ENCODE measurements at regions not wholly inside any gene's neighbourhood (a gene's known extent, or its start where the extent isn't known, plus 50 kb on each side); places are given as distances from the start of the nearest gene placed in this dataset.

- Histone ChIP-seq H3K9me3 (no peaks in the 10 kb centered on the region), H3K4me3 (no peak overlapping the region), H3K36me3 (ENCODE audit: low read depth) (no peaks in the 10 kb centered on the region), H3K4me1 (ENCODE audit: low read depth) (no peaks in the 10 kb centered on the region)
- ATAC-seq (no peak), DNase-seq (no peak)
- intact Hi-C loops (cut with DNase I, micrococcal nuclease), result no loop called here
- TF ChIP-seq CTCF (IDR thresholded peaks at IDR 0.05), result no peak
Measured at GRCh38 chr2:57897920-57898319, 148.7 kb upstream of the VRK2 start.

- no peak for TF ChIP-seq CTCF (IDR thresholded peaks at IDR 0.05)
- no peak for ATAC-seq
- DNase-seq, result no peak
- no peak overlapping the region for H3K4me3 ChIP-seq
- no peaks in the 10 kb centered on the region for H3K9me3 ChIP-seq
- H3K4me1 ChIP-seq (ENCODE audit: low read depth), result no peaks in the 10 kb centered on the region
- H3K36me3 ChIP-seq (ENCODE audit: low read depth), result no peaks in the 10 kb centered on the region
- intact Hi-C loops (cut with DNase I, micrococcal nuclease), result no loop called here
Measured at GRCh38 chr2:57899898-57900297, 146.7 kb upstream of the VRK2 start.

- H3K9me3 ChIP-seq, result no peaks in the 10 kb centered on the region
- H3K4me3 ChIP-seq, result no peak overlapping the region
- H3K4me1 ChIP-seq (ENCODE audit: low read depth), result no peaks in the 10 kb centered on the region
- ATAC-seq, result no peak
- no peak for DNase-seq
- no peak for TF ChIP-seq CTCF (IDR thresholded peaks at IDR 0.05)
- intact Hi-C loops (cut with DNase I, micrococcal nuclease), result no loop called here
- H3K36me3 ChIP-seq (ENCODE audit: low read depth), result no peaks in the 10 kb centered on the region
Measured at GRCh38 chr2:57902578-57902977, 144.0 kb upstream of the VRK2 start.

- H3K4me1 ChIP-seq (ENCODE audit: low read depth), result no peaks in the 10 kb centered on the region
- no peak for DNase-seq
- TF ChIP-seq CTCF (IDR thresholded peaks at IDR 0.05), result peak; percentile 36
- H3K9me3 ChIP-seq, result no peaks in the 10 kb centered on the region
- intact Hi-C loops (cut with DNase I, micrococcal nuclease), result no loop called here
- H3K36me3 ChIP-seq (ENCODE audit: low read depth), result no peaks in the 10 kb centered on the region
- H3K4me3 ChIP-seq, result no peak overlapping the region
- peak; percentile 81 for ATAC-seq
Measured at GRCh38 chr2:57906152-57906732, 140.4 kb upstream of the VRK2 start.

GRCh38 chr2:57907411-57907810, 139.2 kb upstream of the VRK2 start:
- intact Hi-C loops (cut with DNase I, micrococcal nuclease), result no loop called here
- no peaks in the 10 kb centered on the region for H3K4me1 ChIP-seq (ENCODE audit: low read depth)
- H3K9me3 ChIP-seq, result no peaks in the 10 kb centered on the region
- H3K36me3 ChIP-seq (ENCODE audit: low read depth), result no peaks in the 10 kb centered on the region
- ATAC-seq, result no peak
- no peak for DNase-seq
- no peak for TF ChIP-seq CTCF (IDR thresholded peaks at IDR 0.05)
- H3K4me3 ChIP-seq, result no peak overlapping the region

- no peaks in the 10 kb centered on the region for H3K36me3 ChIP-seq (ENCODE audit: low read depth)
- H3K4me1 ChIP-seq (ENCODE audit: low read depth), result no peaks in the 10 kb centered on the region
- H3K4me3 ChIP-seq, result no peak overlapping the region
- DNase-seq (no peak), ATAC-seq (peak; percentile 40)
- TF ChIP-seq CTCF (IDR thresholded peaks at IDR 0.05), result no peak
- intact Hi-C loops (cut with DNase I, micrococcal nuclease), result no loop called here
- H3K9me3 ChIP-seq, result no peaks in the 10 kb centered on the region
Measured at GRCh38 chr2:57908736-57909161, 137.9 kb upstream of the VRK2 start.
